ENCODE measurements at regions not wholly inside any gene's neighbourhood (a gene's known extent, or its start where the extent isn't known, plus 50 kb on each side); places are given as distances from the start of the nearest gene placed in this dataset.

DNA sequence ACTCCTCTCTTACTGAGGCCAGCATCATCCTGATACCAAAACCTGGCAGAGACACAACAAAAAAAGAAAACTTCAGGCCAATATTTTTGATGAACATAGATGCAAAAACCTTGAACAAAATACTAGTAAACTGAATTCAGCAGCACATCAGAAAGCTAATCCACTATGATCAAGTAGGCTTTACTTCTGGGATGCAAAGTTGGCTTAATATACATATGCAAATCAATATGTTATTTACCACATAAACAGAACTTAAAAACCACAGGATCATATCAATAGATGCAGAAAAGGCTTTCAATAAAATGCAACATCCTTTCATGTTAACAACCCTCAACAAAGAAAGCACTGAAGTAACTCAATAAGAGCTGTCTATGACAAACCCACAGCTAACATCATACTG, 414.5 kb upstream of the MCTP2 start:
- H3K4me3 Mint-ChIP-seq = no peak overlapping the region
- no peak for DNase-seq
- H3K27me3 Mint-ChIP-seq (ENCODE audit: insufficient read depth) = no peaks in the 10 kb centered on the region
- Histone ChIP-seq H3K4me1 (ENCODE audit: control insufficient read depth, insufficient read depth, low read length) (no peaks in the 10 kb centered on the region), H3K36me3 (ENCODE audit: control insufficient read depth, insufficient read depth, low read length) (no peaks in the 10 kb centered on the region), H3K9me3 (ENCODE audit: control insufficient read depth, low read length) (peaks cover 15% of the 10 kb centered on the region), H3K4me3 (ENCODE audit: low read length) (no peak overlapping the region), H3K27ac (ENCODE audit: low read depth, low read length) (no peak overlapping the region), H3K9ac (ENCODE audit: extremely low read depth, low read length, poor library complexity, severe bottlenecking) (no peak overlapping the region), H3K27me3 (ENCODE audit: control insufficient read depth, insufficient read depth, low read length, poor library complexity, severe bottlenecking) (no peaks in the 10 kb centered on the region)
- peaks cover 12% of the 10 kb centered on the region for H3K9me3 Mint-ChIP-seq
- H3K27ac Mint-ChIP-seq = no peak overlapping the region
- peaks cover 4% of the 10 kb centered on the region for H3K4me1 Mint-ChIP-seq
- TF ChIP-seq, protein P1, sequence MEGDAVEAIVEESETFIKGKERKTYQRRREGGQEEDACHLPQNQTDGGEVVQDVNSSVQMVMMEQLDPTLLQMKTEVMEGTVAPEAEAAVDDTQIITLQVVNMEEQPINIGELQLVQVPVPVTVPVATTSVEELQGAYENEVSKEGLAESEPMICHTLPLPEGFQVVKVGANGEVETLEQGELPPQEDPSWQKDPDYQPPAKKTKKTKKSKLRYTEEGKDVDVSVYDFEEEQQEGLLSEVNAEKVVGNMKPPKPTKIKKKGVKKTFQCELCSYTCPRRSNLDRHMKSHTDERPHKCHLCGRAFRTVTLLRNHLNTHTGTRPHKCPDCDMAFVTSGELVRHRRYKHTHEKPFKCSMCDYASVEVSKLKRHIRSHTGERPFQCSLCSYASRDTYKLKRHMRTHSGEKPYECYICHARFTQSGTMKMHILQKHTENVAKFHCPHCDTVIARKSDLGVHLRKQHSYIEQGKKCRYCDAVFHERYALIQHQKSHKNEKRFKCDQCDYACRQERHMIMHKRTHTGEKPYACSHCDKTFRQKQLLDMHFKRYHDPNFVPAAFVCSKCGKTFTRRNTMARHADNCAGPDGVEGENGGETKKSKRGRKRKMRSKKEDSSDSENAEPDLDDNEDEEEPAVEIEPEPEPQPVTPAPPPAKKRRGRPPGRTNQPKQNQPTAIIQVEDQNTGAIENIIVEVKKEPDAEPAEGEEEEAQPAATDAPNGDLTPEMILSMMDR (conservative IDR thresholded peaks at IDR 0.05) = no peak
- peaks cover 2% of the 10 kb centered on the region for H3K36me3 Mint-ChIP-seq (ENCODE audit: low read depth)

DNA sequence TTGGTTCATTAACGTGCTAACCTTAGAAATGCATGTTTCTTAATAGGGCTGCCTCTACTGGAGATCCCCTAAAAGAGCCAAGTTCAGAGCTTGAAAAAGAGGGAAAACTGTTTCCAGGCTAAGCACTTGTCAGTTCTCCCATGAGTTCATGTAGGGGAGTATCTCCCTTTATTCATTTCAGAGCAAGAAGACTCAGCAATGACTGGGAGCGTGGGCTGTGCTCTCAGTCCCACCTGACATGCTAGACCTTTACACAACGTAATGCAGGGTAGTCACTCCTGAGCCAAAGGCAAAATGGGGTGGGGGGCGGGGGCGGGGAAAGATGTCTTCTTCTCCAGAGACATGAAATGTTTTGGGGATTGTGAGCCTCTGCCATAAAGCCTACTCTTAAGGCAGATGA, 420.1 kb upstream of the MCTP2 start:
- peaks cover 4% of the 10 kb centered on the region for H3K4me1 Mint-ChIP-seq
- WGBS, 2 experiments (ENCODE audit: insufficient coverage in 1 of 2, insufficient read length in 1 of 2) = 88 to 95% methylated on average over 2 to 5 of the region's 5 CpGs
- no peaks in the 10 kb centered on the region for H3K9me3 Mint-ChIP-seq
- no peaks in the 10 kb centered on the region for H3K27me3 Mint-ChIP-seq (ENCODE audit: insufficient read depth)
- no peaks in the 10 kb centered on the region for H3K27me3 ChIP-seq (ENCODE audit: control insufficient read depth, insufficient read depth, low read length, poor library complexity, severe bottlenecking)
- no peak overlapping the region for H3K9ac ChIP-seq (ENCODE audit: extremely low read depth, low read length, poor library complexity, severe bottlenecking)
- no peak overlapping the region for H3K4me3 Mint-ChIP-seq
- H3K36me3 ChIP-seq (ENCODE audit: control insufficient read depth, insufficient read depth, low read length) = no peaks in the 10 kb centered on the region
- H3K27ac ChIP-seq (ENCODE audit: low read depth, low read length) = no peak overlapping the region
- no peak for DNase-seq
- no peaks in the 10 kb centered on the region for H3K9me3 ChIP-seq (ENCODE audit: control insufficient read depth, low read length)
- TF ChIP-seq, protein P1 (conservative IDR thresholded peaks at IDR 0.05) = no peak
- H3K4me1 ChIP-seq (ENCODE audit: control insufficient read depth, insufficient read depth, low read length) = no peaks in the 10 kb centered on the region
- H3K36me3 Mint-ChIP-seq (ENCODE audit: low read depth) = no peaks in the 10 kb centered on the region
- no peak overlapping the region for H3K27ac Mint-ChIP-seq
- no peak overlapping the region for H3K4me3 ChIP-seq (ENCODE audit: low read length)

DNA sequence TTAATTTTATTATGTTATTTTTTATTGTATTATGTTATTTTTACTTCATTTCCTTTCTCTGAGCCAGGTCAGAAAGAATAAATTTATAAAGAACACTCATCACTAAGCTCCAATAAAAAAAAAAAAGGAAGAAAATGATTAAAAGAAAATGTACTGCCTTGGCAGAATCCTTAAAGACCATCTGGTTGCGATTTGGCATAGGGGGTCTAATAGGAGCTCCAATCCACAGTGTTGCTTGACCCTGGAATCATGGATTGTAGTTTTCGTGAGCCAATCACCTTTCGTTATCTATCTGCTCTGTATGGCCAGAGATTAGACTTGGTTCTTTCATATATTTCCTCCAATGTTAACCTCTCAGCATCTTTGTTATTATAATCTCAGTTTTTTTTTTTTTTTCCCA, 421.8 kb upstream of the MCTP2 start:
- Histone ChIP-seq H3K9ac (ENCODE audit: extremely low read depth, low read length, poor library complexity, severe bottlenecking) (no peak overlapping the region), H3K27ac (ENCODE audit: low read depth, low read length) (no peak overlapping the region), H3K4me3 (ENCODE audit: low read length) (no peak overlapping the region), H3K4me1 (ENCODE audit: control insufficient read depth, insufficient read depth, low read length) (no peaks in the 10 kb centered on the region), H3K36me3 (ENCODE audit: control insufficient read depth, insufficient read depth, low read length) (no peaks in the 10 kb centered on the region), H3K9me3 (ENCODE audit: control insufficient read depth, low read length) (no peaks in the 10 kb centered on the region), H3K27me3 (ENCODE audit: control insufficient read depth, insufficient read depth, low read length, poor library complexity, severe bottlenecking) (no peaks in the 10 kb centered on the region)
- TF ChIP-seq, protein P1 (conservative IDR thresholded peaks at IDR 0.05) = no peak
- H3K4me1 Mint-ChIP-seq = no peaks in the 10 kb centered on the region
- no peak overlapping the region for H3K27ac Mint-ChIP-seq
- H3K36me3 Mint-ChIP-seq (ENCODE audit: low read depth) = no peaks in the 10 kb centered on the region
- WGBS, 2 experiments (ENCODE audit: insufficient coverage in 1 of 2, insufficient read length in 1 of 2) = 95 to 96% methylated on average over 3 of the region's 3 CpGs
- H3K27me3 Mint-ChIP-seq (ENCODE audit: insufficient read depth) = no peaks in the 10 kb centered on the region
- no peaks in the 10 kb centered on the region for H3K9me3 Mint-ChIP-seq
- no peak for DNase-seq
- H3K4me3 Mint-ChIP-seq = no peak overlapping the region

All from endodermal cell (in vitro differentiated cells).